C4-2B (cell line): ENCODE measurements at regions not wholly inside any gene's neighbourhood (a gene's known extent, or its start where the extent isn't known, plus 50 kb on each side); places are given as distances from the start of the nearest gene placed in this dataset.
A peak's percentile ranks its signal among the peaks of the same experiment; 100 is the strongest.

Source experiments
- H3K27ac ChIP-seq: fragments of 450-650 bp; 2 replicates; pipeline ENCODE4 v1.5.1; 2017
- CTCF ChIP-seq: fragments of 450-650 bp; conservative IDR thresholded peaks from 2 replicates; pipeline ENCODE4 v1.5.1; 2017; ENCODE audit warnings: mild to moderate bottlenecking
- ZFX ChIP-seq: fragments of 450-650 bp; IDR thresholded peaks from 2 replicates; pipeline ENCODE4 v1.6.1; 2017

- H3K27ac ChIP-seq = no peak overlapping the region
- TF ChIP-seq ZFX (no peak), CTCF (no peak)
Observed at GRCh38 chr15:85847031-85847430, 52.3 kb upstream of the KLHL25 start.

GRCh38 chr15:85849946-85850345 is 55.2 kb upstream of the KLHL25 start:
- TF ChIP-seq ZFX (no peak), CTCF (no peak)
- H3K27ac ChIP-seq = no peak overlapping the region

GRCh38 chr15:85852969-85853368 is 58.2 kb upstream of the KLHL25 start:
- H3K27ac ChIP-seq = no peak overlapping the region
- TF ChIP-seq CTCF (no peak), ZFX (no peak)

GRCh38 chr15:85854345-85855097 is 59.8 kb upstream of the KLHL25 start:
- H3K27ac ChIP-seq = no peak overlapping the region
- TF ChIP-seq CTCF (peak; percentile 90), ZFX (no peak)

GRCh38 chr15:85858586-85859375 is 64.1 kb upstream of the KLHL25 start:
- no peak overlapping the region for H3K27ac ChIP-seq
- TF ChIP-seq ZFX (no peak), CTCF (peak; percentile 96)

GRCh38 chr15:85859671-85860070 is 64.9 kb upstream of the KLHL25 start:
- H3K27ac ChIP-seq = no peak overlapping the region
- no peak for TF ChIP-seq ZFX
- no peak for TF ChIP-seq CTCF
